IPS-18c (cell line): ENCODE measurements at regions not wholly inside any gene's neighbourhood (a gene's known extent, or its start where the extent isn't known, plus 50 kb on each side); places are given as distances from the start of the nearest gene placed in this dataset.

ENCODE experiments used
- H3K4me3 ChIP-seq: 2 replicates; pipeline ENCODE4 v1.7.0; 2013; ENCODE audit warnings: low read depth, mild to moderate bottlenecking, low read length, moderate library complexity; ENCODE audit not compliant: insufficient read depth
- H3K9me3 ChIP-seq: one replicate; pipeline ENCODE4 v1.6.1; 2013; ENCODE audit warnings: mild to moderate bottlenecking, low read length, moderate library complexity; ENCODE audit not compliant: control insufficient read depth, insufficient read depth

DNA sequence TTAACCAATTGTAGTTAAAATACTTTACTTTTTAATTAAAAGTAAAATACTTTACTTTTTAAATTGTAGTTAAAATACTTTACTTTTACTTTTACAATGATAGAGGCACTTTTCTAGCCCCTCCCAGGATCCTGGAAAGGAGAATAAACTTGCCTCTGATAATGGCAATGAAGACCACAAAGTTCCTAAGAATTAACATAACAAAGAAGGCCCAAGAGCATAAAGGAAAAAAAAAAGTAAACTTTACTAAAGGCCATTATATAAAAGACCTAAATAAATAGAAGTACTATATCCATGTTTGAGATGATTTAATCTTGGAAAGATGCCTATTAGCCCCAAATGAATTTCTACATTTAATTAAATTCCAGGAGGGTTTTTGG, 129.1 kb upstream of the THY1 start:
- H3K4me3 ChIP-seq = no peak overlapping the region
- no peaks in the 10 kb centered on the region for H3K9me3 ChIP-seq

DNA sequence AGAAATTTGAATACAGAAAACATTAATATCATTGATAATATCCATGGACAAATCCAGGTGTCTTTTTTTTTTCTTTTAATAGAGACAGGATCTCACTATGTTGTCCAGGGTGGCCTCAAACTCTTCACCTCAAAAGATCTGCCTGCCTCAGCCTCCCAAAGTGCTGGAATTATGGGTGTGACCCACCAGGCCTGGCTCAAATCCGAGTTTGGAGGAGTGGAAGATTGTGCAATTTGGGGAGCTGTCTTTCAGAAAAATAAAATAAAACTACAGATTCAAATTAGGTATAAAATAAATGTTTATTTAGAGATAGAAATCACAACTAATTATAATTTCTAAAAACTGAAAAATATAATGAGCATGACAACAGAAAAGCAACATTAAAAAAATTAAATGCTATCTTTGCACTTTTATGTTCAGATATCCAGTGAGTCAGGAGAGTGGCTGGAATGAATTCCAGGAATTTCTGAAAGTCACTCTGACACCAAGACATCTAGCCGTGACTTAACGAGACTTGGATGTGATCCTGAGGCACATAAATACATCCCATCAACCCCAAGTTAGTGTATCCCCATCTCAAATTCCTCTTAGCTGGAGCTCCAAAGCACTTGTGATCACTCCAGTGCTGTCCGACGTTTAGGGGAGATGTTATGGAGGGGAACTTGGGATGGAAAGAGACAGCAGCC, 128.6 kb upstream of the THY1 start:
- Histone ChIP-seq H3K9me3 (no peaks in the 10 kb centered on the region), H3K4me3 (no peak overlapping the region)

DNA sequence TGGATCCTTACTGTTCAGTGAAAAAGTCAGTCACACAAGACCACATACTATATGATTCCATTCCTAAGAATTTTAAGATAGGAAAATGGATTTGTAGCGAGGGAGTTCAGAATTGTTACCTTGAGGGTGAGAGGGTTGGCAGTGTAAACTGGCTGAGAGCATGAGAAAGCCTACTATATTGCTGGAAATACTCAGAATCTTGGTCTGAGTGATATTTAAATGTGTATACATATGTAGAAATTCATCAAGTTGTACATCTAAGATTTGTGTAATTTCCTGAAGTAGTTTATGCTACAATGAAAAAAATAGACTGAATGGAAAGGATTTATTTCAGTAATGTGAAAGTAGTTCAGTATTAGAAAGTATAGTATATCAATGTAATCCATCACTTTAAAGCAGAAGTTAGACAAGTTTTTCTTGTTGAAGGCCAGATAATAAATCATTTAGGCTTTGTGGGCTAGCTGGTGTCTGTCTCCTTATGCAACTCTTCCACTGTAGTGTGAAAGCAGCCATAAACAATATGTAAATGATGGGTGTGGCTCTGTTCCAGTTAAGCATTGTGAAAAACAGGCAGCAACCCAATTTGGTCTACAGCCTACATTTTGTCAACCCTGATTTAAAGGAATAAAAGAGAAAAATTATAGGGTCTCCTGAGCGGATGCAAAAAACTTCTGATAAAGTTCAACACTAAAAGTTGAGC, 127.2 kb upstream of the THY1 start:
- H3K9me3 ChIP-seq = no peaks in the 10 kb centered on the region
- H3K4me3 ChIP-seq = no peak overlapping the region

DNA sequence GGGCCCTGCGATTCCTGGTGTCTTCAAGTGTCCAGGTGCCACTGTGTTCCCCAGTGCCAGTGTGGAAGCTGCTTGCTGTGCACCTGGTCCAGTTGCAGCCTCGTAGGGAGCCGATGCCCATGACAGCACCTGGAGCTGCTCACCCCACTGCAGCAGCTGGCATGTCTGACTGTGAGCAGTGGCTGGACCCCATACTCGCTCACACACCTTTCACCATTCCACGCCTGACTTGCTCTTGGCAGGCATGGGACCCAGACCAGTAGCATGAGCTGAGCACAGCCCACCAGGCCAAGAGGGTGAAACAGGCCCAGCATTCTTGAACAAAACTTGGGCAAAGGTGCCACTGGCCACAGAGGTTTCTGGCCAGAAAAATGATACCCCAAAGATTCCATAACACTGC, 124.5 kb upstream of the THY1 start:
- Histone ChIP-seq H3K4me3 (no peak overlapping the region), H3K9me3 (no peaks in the 10 kb centered on the region)

DNA sequence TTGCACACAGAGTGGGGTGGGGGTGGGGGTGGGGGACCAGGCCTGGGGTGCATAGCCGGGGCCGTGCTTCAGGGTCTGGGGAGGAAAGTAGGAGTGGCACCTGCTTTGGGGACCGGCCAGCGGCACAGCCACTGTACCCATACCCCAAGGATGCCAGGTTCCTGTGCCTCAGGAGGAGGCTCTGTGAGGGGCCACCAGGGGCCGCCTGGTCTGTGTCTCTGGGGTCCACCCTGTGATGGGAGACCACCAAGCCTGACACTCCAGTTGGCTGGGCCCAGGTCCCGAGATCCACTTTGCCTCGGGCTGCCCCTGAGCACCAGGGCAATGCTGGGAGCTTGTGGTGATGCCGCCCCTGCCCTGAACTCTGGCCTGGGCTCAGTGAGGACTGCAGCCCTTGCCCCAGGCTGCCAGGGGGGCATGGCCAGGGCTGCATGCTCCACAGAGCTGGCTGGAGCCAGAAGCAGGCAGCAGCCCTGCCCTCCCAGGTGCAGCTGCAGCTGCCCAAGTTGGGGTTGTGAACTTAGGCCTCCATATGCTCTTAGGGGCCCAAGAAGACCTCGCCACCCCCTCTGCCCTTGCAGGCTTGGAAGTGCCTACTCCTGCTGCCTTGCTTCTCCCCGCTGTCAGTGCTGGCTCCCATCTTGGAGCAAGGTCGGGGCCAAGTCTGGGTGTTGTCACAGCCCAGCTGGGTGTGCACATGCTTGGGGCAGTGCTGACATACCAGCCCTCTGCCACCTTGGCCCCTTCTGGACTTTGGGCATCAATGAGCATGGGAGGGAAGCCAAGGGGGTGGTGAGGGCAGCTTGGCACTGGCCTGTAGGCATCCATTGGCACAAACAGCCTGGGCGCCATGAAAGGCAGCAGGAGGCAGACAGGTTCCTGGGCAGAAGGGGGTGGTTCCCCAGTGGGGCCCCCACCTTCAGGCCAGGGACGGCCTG, 123.3 kb upstream of the THY1 start:
- H3K9me3 ChIP-seq = no peaks in the 10 kb centered on the region
- no peak overlapping the region for H3K4me3 ChIP-seq

DNA sequence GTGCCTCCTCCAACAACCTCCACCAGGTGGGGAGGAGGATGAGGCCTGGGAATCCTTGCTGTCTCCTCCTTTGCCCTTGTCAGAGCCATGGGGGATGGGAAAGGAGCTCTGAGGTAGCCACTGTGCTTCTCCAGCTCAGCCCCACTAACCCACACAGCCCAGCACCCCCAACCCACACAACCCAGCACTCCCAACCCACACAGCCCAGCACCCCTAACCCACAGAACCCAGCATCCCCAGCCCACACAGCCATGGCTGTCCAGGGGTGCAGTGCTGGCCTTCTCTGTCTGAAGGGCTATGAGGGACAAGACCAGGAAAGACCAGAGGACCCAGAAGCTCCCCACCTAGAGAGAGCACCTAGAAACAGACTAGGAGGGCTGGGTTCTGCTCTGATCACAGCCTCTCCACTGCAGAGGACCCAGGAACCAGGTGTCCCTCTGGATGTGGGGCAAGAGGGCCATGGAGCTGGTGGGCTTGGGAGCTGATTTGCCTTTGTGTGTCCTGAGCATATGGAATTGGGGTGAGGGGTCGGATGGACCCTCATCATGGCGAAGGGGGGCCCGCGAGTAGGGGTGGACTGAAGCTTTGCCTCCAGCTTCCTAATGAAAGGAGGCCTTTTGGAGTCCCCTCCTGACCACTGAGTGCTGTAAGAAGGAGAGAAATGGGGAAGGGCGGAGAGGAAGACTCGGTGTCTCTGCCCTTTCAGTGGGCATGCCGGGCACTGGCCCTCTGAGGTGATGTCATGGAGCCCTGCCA, 117.6 kb upstream of the THY1 start:
- Histone ChIP-seq H3K9me3 (no peaks in the 10 kb centered on the region), H3K4me3 (no peak overlapping the region)

DNA sequence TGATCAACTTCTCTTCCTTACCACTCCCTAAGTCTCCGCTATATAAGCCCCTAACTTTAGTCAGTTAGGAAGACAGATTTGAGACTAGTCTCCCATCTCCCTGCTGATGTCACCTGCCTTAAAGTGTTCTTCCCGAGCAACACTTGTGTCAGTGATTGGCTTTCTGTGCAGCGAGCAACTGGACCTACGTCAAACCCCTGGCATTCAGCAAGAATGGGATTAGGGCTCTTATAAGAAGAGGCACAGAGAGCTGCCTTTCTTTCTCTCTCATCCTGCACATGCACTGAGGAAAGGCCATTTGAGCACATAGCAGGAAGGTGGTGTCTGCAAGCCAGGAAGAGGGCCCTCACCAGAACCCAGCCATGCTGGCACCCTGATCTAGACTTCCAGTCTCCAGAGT, 116.6 kb upstream of the THY1 start:
- Histone ChIP-seq H3K9me3 (no peaks in the 10 kb centered on the region), H3K4me3 (no peak overlapping the region)

DNA sequence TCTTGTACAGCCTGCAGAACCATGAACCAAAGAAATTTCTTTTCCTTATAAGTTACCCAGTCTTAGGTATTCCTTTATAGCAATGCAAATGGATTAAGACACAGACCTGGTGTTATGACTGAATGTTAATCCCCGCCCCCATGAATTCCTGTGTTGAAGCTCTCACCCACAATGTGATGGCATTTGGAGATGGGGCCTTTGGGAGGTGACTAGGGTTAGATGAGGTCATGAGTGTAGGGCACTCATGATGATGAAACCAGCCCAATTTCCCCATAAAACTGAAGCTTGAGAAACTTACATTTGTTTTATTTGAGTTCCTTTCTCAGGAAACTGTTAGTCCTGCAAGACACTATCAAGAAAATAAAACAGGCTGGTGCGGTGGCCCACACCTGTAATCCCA, 115.8 kb upstream of the THY1 start:
- H3K9me3 ChIP-seq = no peaks in the 10 kb centered on the region
- H3K4me3 ChIP-seq = no peak overlapping the region

DNA sequence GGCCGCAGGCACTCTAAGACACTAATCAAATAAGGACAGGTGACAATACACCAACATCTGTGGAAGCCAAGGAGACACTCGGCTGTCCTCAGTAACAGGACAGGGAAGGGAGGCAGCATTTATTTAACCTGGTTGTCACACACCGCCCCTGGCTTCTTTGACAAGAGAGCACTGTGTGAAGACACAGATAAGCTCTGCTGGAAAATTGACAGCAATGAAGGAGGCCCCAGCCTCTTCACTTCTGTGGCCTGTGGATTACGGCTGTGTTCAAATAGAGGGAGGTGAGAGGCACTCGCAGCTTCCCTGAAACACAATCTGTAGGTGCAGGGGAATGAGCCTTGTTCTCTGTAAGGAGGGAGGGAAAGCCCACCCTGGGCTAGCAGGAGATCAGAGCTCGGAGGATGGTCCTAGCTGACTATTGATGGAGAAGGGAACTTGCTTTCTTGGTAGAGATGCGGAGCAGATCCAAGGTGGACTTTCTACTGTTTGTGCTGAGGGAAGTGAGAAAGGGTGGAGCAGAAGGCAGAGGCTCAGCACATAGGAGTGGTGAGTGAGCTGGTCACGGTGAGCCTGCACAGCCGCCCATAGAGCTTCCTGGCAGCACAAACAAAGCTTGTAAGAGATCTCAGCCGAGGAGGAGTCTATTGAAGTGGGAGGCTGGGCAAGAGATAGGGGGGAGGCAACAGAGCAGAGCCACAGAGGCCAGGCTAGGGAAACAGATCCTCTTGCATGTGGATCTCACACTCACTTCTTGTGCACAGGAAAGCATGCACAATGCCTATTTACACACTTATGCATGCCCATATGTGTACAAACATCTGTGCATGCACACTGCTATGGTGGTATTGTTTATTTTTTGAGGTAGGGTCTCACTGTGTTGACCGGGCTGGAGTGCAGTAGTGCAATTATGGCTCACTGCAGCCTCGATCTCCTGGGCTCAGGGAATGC, 114.6 kb upstream of the THY1 start:
- Histone ChIP-seq H3K4me3 (no peak overlapping the region), H3K9me3 (no peaks in the 10 kb centered on the region)

DNA sequence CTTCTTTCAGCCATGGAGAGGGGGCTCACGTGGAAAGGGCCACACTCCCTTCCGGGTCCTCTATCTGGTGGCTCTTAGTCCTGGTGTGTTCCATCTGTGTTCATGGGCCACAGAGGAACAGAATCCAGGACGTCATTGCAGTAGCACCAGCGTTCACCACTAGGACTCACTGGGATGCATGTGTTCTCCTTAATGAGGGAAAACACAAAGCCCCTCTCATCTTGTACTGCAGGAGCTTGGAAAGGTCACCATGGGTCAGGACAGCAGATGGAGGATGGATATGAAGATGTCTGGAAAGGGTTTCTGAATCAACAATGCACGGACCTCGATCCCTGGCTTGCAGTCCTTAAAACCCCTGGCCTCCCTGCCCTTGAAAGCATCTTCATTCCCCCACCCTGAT, 113.8 kb upstream of the THY1 start:
- no peaks in the 10 kb centered on the region for H3K9me3 ChIP-seq
- H3K4me3 ChIP-seq = no peak overlapping the region

DNA sequence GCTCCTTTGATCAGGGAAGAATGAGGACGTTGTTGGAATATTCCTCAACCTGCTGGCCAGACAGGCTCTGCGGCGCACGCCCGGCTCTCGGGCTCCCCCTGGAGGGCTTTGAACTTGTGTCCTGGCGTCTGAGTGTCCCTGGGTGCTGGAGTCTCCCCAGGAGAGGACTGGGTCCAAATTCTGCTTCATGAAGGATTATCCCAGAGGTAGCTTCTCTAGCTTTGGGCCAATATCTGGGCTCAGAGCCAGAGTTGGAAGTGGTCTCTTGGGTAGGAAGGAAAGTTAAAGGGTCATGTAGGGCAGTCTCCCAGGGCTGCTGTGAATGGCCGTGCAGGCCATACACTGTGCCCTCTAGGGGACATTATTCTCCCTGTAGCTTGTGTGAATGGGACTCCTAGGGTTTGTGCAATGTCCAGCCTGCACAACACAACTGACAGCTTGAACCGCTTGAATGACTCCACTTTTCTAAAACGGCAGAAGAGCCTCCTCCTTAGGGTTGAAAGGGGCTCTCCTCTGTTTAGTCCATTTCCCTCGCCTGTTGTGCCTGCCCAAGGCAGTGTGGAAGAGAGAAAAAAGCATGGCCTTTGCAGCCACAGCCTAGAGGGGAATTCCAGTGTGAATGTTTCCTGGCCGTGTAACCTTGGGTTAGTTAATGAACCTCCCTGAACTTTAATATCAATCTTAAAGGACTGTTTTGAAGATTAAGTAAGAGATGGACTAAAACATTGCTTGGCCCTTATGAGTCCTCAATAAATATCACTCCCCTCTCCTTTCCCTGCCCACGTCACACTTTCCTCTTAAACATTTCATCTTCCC, 111.2 kb upstream of the THY1 start:
- H3K4me3 ChIP-seq = no peak overlapping the region

DNA sequence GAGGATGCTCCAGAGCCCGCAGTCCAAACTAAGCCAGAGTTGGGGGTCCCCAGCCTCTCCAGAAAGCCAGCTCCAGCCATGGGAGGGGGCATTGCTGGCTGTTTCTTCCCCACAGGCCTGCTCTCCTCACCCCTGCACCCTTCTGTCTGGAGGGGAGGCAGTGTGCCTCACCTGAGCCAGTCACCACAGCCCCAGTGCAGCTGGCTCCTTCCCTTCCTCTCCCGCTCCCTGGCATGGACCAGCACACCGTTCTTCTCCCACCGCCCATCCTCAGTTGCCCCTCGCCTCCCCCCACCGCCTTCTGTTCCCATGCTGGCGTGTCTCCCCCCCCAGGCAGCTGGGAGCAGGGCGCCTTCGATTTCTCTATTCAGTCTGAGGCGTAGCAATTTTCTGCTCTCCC, 110.5 kb upstream of the THY1 start:
- Histone ChIP-seq H3K9me3 (no peaks in the 10 kb centered on the region), H3K4me3 (no peak overlapping the region)

More for the DNA sequence above, 111.2 kb upstream of the THY1 start:
- H3K9me3 ChIP-seq = no peaks in the 10 kb centered on the region

DNA sequence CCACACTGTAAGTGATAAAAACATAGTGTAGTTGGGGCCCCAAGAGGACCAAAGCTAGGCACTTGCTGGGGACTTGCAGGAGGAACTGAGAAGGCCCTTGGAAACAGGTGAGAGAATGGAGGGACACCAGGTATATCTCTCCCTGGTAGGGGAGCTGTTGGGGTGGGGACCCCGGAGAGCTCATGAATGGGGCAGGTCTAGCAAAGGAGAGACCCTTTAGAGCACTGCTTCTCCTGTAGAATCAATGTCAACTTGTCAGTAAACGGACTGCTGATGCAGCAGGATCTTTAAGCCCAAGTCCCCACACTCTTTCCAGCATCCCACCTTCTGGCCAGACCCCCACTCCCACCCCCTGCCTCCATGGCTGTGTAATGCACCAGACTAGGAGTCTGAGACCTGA, 109.6 kb upstream of the THY1 start:
- Histone ChIP-seq H3K4me3 (no peak overlapping the region), H3K9me3 (no peaks in the 10 kb centered on the region)

DNA sequence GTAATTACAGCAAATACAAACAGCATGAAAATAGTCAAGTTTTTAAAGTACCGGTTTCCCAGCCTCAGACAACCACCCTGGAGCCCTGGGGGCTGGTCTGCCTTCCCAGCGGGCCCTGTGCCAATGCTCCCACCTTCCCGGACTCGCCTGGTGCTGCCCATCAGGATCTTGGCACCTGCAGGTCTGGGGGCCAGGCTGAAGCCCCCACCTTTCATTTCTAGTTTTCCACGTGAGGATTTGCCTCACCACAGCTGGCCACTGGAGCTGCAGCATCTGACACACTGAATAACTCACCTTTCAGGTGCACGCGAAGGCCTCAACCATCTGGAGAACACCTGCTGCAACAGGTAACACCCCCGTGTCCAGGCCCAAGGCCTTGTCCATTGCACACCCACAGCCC, 108.7 kb upstream of the THY1 start:
- no peaks in the 10 kb centered on the region for H3K9me3 ChIP-seq
- no peak overlapping the region for H3K4me3 ChIP-seq

DNA sequence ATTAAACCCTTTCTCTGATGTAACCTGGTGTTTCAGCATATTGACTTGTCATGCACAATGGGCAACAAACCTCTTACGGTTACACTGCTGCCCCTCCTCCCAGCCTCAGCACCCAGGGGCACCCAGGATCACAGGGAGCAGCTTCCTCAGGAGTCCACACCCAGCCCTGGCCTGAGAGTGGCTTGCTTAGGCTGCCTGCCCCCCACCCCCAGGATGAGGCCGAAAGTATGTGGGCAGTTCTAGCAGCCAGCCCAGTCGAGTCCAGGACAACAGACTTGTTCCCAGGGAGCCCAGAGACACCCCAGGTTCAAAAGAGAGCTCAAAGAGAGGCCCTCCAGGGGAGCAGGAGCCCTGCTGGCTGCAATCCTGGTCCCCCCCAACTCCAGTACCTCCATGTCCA, 108.1 kb upstream of the THY1 start:
- H3K9me3 ChIP-seq = no peaks in the 10 kb centered on the region
- no peak overlapping the region for H3K4me3 ChIP-seq

DNA sequence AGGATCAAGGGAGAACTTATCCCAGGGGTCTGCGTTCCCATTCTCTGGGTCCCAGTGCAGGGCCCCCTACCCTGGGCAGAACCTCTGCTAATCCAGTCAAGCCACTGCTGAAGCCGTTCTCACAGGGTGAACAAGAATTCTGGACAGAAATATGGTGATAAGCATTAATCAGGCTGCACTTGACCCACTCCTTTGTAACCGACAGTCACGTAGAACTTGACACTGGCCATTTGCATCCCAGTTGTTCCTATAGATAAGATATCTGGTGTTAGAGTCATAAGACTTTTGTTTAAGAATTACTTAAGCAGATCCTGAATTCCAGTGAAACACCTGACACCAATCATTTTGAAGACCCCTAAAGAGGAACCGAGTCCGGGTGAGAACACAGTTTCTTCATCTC, 107.5 kb upstream of the THY1 start:
- H3K4me3 ChIP-seq = no peak overlapping the region

More for the DNA sequence above, 107.5 kb upstream of the THY1 start:
- no peaks in the 10 kb centered on the region for H3K9me3 ChIP-seq
